NOMO-1 treated with DMSO at 0.1 percent for 48 hours (cell line): ENCODE measurements at regions not wholly inside any gene's neighbourhood (a gene's known extent, or its start where the extent isn't known, plus 50 kb on each side); places are given as distances from the start of the nearest gene placed in this dataset.
A peak's percentile ranks its signal among the peaks of the same experiment; 100 is the strongest.

Experiments used
- DNase-seq: peaks from one replicate; lab custom pipeline; 2025; ENCODE audit not compliant: unreplicated experiment; lab: John Stamatoyannopoulos, UW

DNA sequence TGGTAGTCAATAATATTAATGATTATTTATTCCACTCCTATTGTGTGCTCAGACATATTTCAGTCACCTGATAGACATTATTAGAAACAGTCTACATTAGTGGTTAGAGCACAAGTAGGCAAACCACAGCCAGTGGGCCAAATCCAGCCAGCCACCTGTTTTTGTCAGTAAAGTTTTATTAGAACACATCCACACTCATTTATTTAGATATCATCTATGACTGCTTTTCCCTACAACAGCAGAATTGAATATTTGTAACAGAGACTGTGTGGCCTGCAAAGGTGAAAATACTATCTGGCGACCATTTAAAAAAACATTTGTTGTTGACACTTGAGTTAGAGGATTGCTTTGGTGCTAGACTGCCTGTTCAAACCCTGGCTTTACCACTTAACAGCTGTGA is 220.0 kb upstream of the ZFP64 start:
- DNase-seq: no peak

DNA sequence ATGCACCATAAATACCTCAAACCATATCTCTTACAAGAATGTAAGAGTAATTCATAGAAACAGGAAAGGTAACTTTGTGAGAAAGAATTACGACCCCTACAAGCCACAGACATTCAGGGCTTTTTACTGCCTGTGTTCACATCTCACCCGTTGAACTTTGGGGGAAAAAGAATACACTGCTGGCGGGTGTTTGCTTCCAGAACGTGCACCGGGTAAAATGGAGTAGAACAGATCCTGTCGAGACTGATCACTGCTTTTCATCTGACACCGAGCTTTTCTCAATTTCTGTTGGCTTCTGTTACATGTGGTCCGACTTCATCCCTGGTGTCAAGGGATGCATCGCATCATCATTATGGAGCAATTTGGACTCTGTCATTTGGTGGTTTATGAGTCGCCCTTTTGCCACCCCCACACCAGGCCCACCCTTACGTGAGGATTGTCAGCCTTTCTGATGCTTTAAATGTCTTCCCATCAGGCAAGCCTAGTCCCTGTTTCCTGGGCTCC is 219.2 kb upstream of the ZFP64 start:
- DNase-seq: no peak

DNA sequence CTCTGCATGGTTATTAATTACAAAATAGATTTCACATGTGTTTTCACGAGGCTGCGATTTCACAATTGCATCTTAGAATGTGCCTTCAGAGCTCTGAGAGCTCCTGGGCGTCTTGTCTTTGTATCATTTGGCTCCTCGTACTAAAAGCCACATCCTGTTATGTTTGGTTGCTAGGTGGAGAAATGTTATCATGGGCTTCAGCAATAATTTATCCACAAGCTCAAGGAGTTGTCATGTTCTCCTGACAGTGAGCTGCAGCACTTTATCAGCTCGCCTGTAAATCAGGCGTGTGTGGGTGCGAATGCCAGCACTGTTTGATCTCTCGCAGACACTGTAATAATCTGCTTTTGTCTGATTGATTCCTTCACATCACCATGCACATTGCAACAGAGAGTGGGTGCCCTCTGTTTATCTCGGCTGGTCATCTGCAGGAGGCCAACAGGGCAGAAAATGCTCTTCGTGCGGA is 218.6 kb upstream of the ZFP64 start:
- DNase-seq: peak; percentile 94

DNA sequence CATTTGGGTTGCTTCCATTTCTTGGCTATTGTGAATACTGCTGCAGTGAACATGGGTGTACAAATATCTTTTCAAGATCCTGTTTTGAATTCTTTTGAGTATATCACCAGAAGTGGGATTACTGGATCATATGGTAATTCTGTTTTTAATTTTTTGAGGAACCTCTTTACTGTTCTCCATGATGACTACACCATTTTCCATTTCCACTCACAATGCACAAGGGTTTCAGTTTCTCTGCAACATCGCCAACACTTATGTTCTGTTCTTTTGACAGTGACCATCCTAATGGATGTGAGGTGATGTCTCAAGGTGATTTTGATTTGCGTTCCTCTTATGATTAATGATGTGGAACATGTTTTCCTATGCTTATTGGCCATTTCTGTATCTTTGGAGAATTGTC is 214.4 kb upstream of the ZFP64 start:
- DNase-seq: peak; percentile 50

DNA sequence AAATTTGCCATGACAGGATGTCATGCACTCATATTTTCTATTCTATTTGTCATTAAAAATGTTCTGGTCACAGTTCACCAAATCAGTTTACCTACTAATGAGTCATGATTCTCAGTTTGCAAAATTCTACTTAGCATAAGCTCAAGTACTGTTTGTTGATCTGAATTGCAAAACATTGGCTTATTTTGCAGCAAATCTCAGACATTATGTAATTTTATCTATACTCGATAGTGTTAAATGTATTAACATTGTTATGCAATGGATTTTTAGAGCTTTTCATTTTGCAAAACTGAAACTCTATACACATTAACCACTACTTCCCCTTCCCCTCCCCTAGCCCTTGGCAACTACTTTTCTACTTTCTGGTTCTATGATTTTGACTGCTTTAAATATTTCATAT is 213.8 kb upstream of the ZFP64 start:
- peak; percentile 94 for DNase-seq

DNA sequence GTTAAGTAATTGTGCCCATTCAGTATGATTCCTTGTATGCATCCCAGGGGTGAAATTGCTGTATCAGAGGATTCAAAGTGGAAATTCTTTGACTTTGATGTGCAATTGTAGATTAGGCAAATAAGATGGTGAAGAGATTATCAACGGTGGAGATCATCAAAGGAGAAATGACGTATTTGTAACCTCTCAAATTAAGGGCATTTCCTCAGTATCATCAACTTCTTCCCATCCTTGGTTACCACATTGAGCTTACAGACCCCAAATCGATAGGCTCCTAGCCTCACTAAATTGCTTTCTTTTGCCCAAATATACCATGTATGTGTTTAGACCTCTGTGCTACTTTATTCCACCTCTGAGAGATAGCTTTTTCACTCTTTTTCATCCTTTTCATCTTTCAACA is 213.1 kb upstream of the ZFP64 start:
- DNase-seq: no peak

DNA sequence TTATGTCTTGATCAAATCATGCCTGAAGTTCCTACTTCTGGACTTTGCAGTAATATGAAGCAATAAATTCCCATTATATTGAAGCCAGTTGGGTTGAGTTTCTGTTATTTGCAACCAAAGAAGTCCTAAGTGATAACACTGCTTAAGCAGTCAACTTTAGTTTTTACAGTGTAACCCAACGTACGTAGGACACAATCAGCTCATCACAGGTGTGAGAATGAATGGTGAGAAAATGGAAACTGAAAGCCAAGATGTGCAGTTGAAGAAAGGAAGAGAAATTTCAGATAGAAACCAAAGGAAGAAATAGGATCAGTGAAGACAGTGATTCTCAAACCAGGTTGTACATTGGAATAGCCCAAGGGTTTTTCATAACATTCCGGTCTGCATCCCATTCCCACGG is 211.4 kb upstream of the ZFP64 start:
- no peak for DNase-seq

DNA sequence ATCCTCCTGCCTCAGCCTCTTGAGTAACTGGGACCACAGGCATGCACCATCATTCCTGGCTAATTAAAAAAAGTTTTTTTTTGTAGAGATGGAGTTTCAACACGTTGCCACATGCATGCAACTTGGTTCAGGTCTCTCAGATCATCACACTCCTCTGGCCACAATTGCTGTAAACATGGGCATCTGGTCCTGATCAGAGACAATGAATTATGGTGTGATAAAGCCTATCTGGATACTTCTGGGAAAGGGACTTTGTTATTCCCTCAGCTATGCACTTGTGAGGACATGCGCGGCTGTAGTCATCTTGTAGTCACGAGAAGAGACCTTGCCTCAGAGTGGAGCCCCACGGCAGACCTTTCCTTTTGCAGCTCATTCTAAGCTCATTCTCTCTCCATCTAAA is 210.9 kb upstream of the ZFP64 start:
- no peak for DNase-seq

DNA sequence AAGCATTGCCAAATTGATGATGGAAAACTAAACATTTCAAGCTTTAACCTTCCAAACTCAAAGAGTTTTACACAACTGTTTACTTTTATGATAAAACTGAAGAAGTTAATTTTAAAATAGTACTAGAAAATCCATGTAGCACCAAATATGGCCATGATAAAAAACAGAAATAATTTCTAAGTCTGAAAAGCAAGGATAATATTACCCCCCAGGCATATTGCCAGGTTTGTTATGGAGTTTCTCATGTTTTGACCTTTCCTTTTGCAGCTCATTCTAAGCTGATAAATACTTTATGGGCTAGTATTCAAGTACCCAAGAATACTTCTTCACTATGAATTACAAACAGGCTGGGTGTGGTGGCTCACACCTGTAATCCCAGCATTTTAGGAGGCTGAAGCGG is 209.9 kb upstream of the ZFP64 start:
- no peak for DNase-seq

DNA sequence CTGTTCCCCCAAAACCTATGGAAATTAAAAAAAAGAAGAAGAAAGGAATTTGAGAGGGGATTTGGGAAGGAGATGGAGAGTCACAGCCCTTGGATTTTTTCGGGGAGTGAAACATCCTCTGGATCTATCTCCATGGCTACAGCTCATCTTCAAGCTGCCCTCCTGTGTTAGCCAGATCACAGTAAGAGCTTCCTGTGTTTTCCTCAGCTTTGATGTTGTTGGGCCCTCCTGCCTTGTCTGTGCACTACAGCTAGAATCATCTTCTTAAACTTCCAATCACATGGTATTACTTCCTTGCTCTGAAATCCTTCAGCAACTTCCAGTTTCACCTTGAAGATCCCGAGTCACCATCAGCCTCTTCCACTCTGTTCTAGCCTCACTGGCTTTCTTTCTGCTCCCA is 207.8 kb upstream of the ZFP64 start:
- no peak for DNase-seq

DNA sequence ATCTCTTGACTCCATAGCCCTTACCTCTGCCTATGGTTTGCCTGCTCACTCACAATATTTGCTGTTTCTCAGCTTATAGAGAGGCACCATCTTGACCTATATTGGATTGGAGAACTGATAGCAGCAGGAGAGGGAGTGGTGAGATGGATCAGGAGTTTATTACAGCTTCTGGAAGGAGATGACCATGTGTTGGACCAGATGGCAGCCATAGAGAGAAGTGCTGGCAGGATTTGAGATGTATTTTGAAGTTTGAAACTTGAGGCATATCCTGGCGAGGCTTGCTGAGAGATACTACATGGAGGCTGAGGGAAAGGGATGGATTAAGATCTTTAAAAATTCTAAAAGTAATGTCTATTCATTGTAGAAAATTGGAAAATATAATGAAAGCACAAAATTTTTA is 198.0 kb upstream of the ZFP64 start:
- DNase-seq: no peak

DNA sequence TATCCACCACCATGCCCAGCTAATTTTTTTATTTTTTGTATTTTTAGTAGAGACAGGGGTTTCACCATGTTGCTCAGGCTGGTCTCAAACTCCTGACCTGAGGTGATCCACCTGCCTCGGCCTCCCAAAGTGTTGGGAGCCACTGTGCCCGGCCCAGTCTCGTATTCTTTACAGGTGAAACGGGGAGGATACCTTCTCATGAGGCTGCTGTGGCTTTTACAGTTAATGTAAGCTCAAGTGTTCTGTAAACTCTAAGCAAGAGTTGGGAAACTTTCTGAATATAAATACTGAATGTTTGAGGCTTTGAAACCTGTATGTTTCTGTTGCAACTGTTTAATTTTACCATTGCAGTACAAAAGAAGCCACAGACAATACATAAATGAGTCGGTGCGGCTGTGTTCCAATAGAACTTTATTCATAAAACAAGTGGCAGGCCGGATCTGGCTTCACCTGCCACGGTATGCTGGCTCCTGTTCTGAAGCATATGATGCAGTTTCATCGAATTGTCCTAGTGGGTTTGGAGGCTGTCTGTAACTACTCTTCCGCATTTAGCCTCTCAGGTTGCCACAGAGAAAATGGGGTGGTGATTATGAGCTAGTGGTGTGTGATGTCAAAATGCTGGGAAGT is 192.5 kb upstream of the ZFP64 start:
- DNase-seq: no peak

DNA sequence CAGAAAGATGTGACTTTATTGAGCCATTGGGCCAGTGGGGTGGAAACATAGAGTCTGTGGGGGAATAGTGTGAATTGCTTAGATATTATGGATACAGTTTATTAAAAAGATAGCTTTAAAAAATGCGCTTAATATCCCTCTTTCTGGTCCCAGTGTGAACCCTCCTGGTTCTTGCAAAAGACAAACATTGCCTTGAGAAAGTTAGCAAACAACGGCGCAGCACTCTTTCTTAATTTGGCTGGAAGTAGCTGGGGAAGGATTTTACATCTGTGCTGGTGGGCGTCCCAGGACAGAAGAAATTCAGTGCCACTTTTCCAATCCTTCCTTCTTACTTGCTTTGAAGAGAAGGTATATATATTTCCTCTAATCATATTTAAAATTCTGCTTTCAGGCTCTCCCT is 191.4 kb upstream of the ZFP64 start:
- DNase-seq: no peak

DNA sequence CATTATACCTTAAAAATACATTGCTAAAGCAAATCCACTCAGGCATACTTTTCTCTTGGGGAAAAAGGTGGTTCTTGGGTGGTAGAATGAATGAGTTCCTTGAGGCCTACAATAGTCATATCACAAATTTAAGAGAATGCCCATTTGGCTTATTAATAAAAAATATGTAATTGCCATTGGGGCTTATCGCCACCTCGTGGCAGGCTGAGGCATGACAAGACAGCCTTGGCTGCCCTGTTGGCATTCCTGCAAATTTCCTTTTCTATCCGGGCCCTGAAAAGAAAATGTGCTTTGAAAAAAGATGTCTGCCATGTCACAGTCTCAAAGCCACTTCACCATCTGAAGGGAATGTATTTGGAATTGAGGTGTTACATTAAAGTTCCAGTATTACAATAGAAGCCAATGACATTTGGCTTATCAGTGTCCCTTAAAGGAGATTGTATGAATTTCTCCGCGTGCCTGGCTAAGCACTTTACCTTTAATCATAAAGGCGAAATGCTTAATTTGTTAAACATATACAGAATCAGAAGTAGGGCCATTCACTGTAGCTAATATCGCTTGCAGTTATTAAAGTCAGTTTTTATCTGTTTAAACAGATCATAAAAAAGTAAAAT is 188.3 kb upstream of the ZFP64 start:
- no peak for DNase-seq

DNA sequence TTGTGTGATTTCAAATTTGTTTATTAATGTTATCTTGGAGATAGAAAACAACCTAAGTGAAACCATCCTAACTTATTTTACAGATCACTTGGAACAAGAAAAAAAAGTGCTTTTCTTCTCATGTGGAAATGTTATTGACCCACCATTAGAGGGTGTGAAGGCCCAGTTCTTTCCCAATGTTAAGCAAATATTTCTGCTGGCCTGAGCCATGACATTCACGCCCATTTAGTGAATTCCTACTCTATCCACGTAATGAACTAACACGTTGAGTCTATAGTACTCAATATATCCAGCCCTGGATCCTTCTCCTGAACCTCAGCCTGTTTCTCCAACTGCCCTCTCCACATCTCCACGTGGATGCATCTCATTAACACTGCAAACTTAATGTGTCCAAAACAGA is 180.6 kb upstream of the ZFP64 start:
- no peak for DNase-seq

DNA sequence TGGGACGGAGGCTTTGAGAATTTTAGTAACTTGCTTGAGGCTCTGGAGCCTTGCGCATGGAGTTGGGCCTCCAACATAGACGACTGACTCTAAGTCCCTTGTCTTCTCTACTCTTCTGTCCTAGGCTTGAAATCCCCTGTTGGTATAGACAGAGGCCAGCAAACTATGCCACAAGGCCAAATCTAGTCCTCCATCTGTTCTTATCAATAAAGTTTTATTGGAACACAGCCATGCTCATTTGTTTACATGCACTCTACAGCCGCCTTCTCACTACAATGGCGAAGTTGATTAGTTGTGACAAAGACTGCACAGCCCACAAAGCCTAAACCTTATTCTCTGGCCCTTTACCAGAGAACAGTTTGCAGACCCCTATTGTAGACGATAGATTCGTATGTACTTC is 174.1 kb upstream of the ZFP64 start:
- no peak for DNase-seq

DNA sequence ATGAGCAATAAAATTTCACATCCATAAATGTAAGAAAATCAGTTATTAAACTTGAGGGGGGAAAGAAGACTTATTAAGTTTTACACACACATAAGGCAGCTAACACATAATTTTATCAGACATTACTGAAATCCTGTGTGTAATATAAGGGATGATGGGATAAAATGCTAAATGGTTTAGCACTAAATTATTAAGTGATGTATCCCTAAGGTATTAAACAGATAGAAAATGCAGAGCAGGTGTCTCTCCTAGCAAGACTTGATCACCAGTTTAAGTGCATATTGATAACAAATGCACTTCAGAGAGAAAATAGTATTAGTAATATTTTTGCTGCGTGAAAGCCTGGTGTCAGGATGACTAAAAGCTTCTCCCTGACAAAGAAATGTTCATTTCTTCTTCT is 172.8 kb upstream of the ZFP64 start:
- DNase-seq: no peak

DNA sequence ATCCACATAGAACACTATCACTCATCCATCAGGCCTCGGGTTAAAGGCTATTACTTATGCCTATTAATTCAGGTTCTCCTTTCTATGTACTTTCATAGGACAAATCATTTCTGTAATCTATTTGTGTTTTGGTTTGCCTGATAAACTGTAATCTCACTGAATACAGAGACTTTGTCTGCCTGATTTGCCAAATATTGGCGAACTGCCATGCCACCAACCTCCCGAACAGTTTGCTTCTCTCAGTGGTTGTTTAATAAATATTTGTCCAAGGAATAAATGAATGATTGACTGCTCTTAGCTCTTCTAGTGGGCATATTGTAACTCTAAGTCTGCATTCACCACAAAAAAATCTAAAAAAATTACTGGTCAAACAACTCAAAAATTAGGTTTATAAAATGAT is 170.1 kb upstream of the ZFP64 start:
- DNase-seq: no peak

DNA sequence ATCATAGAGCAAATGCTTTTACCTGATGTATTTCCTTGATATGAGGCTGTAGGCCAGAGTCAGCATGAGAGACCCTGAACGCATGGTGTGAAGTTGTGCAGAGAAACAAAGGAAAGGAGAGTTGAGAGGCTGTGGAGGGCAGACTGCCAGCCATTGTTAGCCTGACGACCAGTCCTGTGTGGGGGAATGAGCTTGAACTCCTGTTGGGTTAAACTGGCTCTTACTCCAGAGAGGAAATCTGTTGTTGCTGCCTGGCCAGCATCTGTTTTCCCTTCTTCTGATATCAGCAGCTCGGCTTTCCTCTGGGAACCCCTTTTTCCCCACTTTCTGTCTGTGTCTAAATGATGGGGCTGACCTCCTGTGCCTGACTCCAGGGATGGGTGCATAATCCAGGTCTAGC is 158.2 kb upstream of the ZFP64 start:
- no peak for DNase-seq

DNA sequence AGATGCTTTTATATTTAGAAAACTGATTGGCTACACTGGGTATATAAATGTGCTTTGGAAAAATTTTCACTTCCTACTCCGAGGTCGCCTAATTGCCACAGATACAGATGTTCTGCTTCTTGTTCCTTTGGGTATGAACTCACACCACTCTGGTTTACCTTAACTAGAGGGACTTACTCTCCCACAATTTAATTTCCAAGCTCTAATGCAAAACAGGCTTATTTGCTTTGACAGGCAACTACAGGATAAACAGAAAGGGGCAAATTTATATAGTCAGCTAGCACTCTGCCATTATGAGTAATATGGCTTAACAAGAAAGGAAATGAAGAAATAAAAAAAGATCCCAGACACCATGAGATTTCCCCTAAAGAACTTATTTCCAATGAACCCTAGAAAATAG is 156.9 kb upstream of the ZFP64 start:
- DNase-seq: peak; percentile 25

DNA sequence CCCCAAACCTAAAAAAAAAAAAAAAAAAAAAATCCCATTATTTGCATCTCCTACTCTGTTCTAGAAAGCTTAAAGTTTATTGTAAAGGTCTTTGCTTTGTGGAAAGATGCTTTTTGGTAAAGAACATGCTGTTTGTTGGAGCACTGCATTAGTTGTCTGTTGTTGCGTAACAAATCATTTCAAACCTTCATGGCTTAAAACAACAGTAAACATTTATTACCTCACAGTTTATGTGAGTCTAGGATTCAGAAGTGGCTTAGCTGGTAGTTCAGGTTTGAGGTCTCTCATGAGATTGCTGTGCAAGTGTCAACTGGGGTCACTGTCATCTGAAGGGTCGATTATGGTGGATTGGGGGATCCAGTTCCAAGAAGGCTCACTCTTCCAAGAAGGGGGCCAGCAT is 155.2 kb upstream of the ZFP64 start:
- DNase-seq: no peak

DNA sequence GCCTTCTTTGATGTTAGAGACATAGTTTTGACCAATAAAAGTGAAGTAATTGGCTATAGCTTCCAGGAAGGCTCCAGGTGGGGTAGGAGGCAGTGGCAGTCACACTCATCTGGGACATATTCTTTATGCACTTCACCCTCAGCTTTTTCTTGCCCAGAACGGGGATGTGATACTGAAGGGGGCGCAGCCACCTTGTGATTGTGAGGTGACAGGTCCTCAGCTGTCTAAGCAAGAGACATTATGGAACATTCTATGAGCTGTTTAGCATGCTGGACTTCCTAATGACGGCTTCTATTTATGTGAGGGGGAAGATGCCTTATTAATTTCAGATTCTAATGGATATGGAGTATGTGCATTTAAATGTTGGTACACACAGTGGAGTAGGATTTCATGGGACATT is 151.3 kb upstream of the ZFP64 start:
- DNase-seq: no peak

DNA sequence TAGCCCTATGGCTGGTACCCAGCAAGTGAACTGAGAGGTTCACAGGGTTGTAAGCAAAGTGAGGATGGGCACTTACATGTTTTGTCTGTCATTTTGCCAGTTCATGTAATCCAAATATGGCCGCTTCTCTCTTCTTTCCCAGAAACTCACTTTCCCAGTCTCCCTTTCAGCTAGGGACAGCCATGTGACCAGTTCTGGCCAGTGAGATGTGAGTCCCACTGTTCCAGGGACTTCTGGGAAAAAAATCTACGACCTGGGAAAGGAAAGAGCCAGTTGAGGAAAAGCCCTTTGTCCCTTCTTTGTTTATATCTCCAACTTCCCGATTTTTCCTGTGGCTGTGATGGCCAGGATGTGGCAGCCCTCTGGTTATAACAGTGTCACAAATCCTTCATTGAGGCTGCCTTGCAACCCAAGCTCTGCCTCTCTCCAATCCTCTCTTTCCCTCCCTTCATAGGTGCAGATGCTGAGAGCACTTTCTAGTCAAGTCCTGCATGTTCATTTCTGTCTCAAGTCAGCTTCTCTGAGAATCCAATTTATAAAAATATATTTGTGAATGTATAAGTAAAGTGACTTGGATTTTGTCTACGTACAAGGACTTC is 148.6 kb upstream of the ZFP64 start:
- no peak for DNase-seq
